ENCODE measurements at regions not wholly inside any gene's neighbourhood (a gene's known extent, or its start where the extent isn't known, plus 50 kb on each side); places are given as distances from the start of the nearest gene placed in this dataset.

GRCh38 chr2:41899189-41899588, 148.6 kb upstream of the PKDCC start:
- Histone ChIP-seq H3K9me3 (no peaks in the 10 kb centered on the region), H3K27ac (no peak overlapping the region), H3K4me1 (peaks cover 0 to 8% (median 0%) of the 10 kb centered on the region in 3 donors), H3K36me3 (no peaks in the 10 kb centered on the region), H3K4me3 (no peak overlapping the region), H3K27me3 (no peaks in the 10 kb centered on the region)
- 72 to 92% methylated on average over 2 of the region's 2 CpGs for WGBS, 2 donors (ENCODE audit: low coverage in 1 of 2)
- no peak for TF ChIP-seq POLR2AphosphoS5 (IDR thresholded peaks at IDR 0.05)
- TF ChIP-seq POLR2A (IDR thresholded peaks at IDR 0.05): no peak
- TF ChIP-seq EP300 (IDR thresholded peaks at IDR 0.05): no peak
- TF ChIP-seq CTCF (IDR thresholded peaks at IDR 0.05): no peak
- ATAC-seq: no peak

GRCh38 chr2:41900101-41900577, 147.7 kb upstream of the PKDCC start:
- 44 to 57% methylated on average over 1 of the region's 1 CpG for WGBS, 2 donors (ENCODE audit: low coverage in 1 of 2)
- no peak for ATAC-seq
- no peak overlapping the region for H3K27ac ChIP-seq
- no peaks in the 10 kb centered on the region for H3K27me3 ChIP-seq
- no peaks in the 10 kb centered on the region for H3K9me3 ChIP-seq
- no peak overlapping the region for H3K4me3 ChIP-seq
- TF ChIP-seq POLR2A (IDR thresholded peaks at IDR 0.05) (no peak), EP300 (IDR thresholded peaks at IDR 0.05) (no peak), POLR2AphosphoS5 (IDR thresholded peaks at IDR 0.05) (no peak), CTCF (IDR thresholded peaks at IDR 0.05) (no peak)
- H3K4me1 ChIP-seq: peaks cover 0 to 8% (median 0%) of the 10 kb centered on the region in 3 donors
- H3K36me3 ChIP-seq: no peaks in the 10 kb centered on the region

GRCh38 chr2:41902897-41903296, 144.9 kb upstream of the PKDCC start:
- TF ChIP-seq EP300 (IDR thresholded peaks at IDR 0.05) (no peak), POLR2A (IDR thresholded peaks at IDR 0.05) (no peak), POLR2AphosphoS5 (IDR thresholded peaks at IDR 0.05) (no peak), CTCF (IDR thresholded peaks at IDR 0.05) (no peak)

GRCh38 chr2:41903474-41904135, 144.2 kb upstream of the PKDCC start:
- no peak for TF ChIP-seq POLR2A (IDR thresholded peaks at IDR 0.05)
- TF ChIP-seq EP300 (IDR thresholded peaks at IDR 0.05): no peak
- TF ChIP-seq POLR2AphosphoS5 (IDR thresholded peaks at IDR 0.05): no peak
- no peak for TF ChIP-seq CTCF (IDR thresholded peaks at IDR 0.05)
- no peaks in the 10 kb centered on the region for H3K27me3 ChIP-seq
- H3K4me3 ChIP-seq: no peak overlapping the region
- no peaks in the 10 kb centered on the region for H3K9me3 ChIP-seq
- ATAC-seq: no peak
- no peaks in the 10 kb centered on the region for H3K36me3 ChIP-seq
- H3K4me1 ChIP-seq: no peaks in the 10 kb centered on the region
- H3K27ac ChIP-seq: no peak overlapping the region

More at GRCh38 chr2:41902897-41903296, 144.9 kb upstream of the PKDCC start:
- Histone ChIP-seq H3K4me3 (no peak overlapping the region), H3K4me1 (no peaks in the 10 kb centered on the region), H3K36me3 (no peaks in the 10 kb centered on the region), H3K27ac (no peak overlapping the region), H3K27me3 (no peaks in the 10 kb centered on the region), H3K9me3 (no peaks in the 10 kb centered on the region)
- 67 to 100% methylated on average over 2 of the region's 2 CpGs for WGBS, 2 donors (ENCODE audit: low coverage in 1 of 2)
- no peak for ATAC-seq

GRCh38 chr2:41904459-41904858, 143.4 kb upstream of the PKDCC start:
- H3K9me3 ChIP-seq: no peaks in the 10 kb centered on the region
- H3K36me3 ChIP-seq: no peaks in the 10 kb centered on the region
- TF ChIP-seq POLR2A (IDR thresholded peaks at IDR 0.05) (no peak), POLR2AphosphoS5 (IDR thresholded peaks at IDR 0.05) (no peak), EP300 (IDR thresholded peaks at IDR 0.05) (no peak), CTCF (IDR thresholded peaks at IDR 0.05) (no peak)
- H3K27me3 ChIP-seq: no peaks in the 10 kb centered on the region
- H3K4me1 ChIP-seq: no peaks in the 10 kb centered on the region
- ATAC-seq: no peak
- no peak overlapping the region for H3K4me3 ChIP-seq
- H3K27ac ChIP-seq: no peak overlapping the region
- 60 to 77% methylated on average over 2 of the region's 2 CpGs for WGBS, 2 donors (ENCODE audit: low coverage in 1 of 2)
